OCI-LY1 (cell line): ENCODE measurements at regions not wholly inside any gene's neighbourhood (a gene's known extent, or its start where the extent isn't known, plus 50 kb on each side); places are given as distances from the start of the nearest gene placed in this dataset.

Experiments used
- CTCF ChIP-seq: fragments of 200-600 bp; sonication (generic), shearing (Covaris generic); IDR thresholded peaks from 2 replicates; pipeline ENCODE4 v1.5.1; 2017; ENCODE audit warnings: mild to moderate bottlenecking, antibody characterized with exemption, low read length, moderate library complexity, mixed read lengths
- EZH2 ChIP-seq: fragments of 200-600 bp; sonication (generic), shearing (Covaris generic); IDR thresholded peaks from 2 replicates; pipeline ENCODE4 v1.8.0; 2017; ENCODE audit warnings: borderline replicate concordance, mixed run types, mild to moderate bottlenecking, antibody characterized with exemption, low read length, moderate library complexity, mixed read lengths

DNA sequence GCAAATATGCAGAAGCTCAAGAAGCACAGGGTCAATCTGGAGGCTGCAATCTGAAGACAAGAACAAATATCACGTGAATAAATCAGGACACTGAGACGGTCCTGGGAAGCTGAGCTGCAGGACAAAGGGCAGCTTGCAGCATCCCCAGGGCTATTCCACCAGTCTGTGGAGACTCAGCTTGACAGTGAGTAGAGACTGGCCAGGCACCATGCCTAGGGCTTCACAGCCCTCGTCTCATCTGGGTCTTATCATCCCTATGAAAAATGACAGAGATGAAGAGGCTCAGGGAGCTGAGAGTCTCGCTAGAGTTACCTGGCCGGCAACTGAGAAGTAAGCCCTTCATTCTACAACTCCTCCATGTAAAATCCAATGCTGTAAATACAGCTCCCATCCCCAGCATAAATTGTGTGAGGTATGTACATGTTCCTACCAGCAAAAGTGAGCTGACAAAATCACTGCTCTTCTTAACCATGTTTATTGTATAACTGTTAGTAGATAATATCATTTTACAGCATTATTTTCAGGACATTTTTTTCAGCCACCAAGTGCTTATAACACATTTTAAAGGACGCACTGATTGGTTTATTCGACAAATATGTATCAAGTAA is 186.6 kb upstream of the IGFBP3 start:
- TF ChIP-seq EZH2, result no peak
- TF ChIP-seq CTCF, result no peak
